ENCODE measurements at regions not wholly inside any gene's neighbourhood (a gene's known extent, or its start where the extent isn't known, plus 50 kb on each side); places are given as distances from the start of the nearest gene placed in this dataset.
"Not testable (repeated sequence)": the region's sequence is repeated elsewhere in the genome, so short reads cannot be mapped to it uniquely, and the experiment has no call there.

DNA sequence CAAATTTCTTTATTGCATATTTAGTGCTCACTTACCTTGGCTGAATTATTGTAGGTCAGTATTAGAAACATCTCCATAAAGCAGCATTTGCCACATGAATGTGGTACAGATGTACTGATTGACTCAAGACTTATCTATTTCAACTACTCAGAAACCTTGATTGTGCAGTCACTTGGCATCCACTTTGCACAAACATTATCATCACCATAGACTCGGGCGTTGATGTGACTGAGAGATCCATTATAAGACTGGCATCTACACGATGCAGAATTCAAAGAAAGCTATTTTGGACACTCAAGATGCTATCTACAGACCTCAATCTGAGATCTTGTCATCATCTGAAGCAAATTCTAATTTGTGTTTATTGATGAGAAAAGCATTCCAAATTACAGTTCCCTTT is 102.8 kb upstream of the USP25 start:
- H3K36me3 ChIP-seq, result no peaks in the 10 kb centered on the region
- no peak overlapping the region for H3K27ac ChIP-seq
- H3K4me3 ChIP-seq (ENCODE audit: low read depth, low read length), result no peak overlapping the region
- H3K27me3 ChIP-seq (ENCODE audit: insufficient read depth, low read depth, severe bottlenecking), result no peaks in the 10 kb centered on the region
- TF ChIP-seq, protein P1, sequence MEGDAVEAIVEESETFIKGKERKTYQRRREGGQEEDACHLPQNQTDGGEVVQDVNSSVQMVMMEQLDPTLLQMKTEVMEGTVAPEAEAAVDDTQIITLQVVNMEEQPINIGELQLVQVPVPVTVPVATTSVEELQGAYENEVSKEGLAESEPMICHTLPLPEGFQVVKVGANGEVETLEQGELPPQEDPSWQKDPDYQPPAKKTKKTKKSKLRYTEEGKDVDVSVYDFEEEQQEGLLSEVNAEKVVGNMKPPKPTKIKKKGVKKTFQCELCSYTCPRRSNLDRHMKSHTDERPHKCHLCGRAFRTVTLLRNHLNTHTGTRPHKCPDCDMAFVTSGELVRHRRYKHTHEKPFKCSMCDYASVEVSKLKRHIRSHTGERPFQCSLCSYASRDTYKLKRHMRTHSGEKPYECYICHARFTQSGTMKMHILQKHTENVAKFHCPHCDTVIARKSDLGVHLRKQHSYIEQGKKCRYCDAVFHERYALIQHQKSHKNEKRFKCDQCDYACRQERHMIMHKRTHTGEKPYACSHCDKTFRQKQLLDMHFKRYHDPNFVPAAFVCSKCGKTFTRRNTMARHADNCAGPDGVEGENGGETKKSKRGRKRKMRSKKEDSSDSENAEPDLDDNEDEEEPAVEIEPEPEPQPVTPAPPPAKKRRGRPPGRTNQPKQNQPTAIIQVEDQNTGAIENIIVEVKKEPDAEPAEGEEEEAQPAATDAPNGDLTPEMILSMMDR (IDR thresholded peaks at IDR 0.05; ENCODE audit: low read depth, low read length), result no peak
- no peak for DNase-seq
- H3K9me3 ChIP-seq (ENCODE audit: severe bottlenecking), result no peaks in the 10 kb centered on the region

DNA sequence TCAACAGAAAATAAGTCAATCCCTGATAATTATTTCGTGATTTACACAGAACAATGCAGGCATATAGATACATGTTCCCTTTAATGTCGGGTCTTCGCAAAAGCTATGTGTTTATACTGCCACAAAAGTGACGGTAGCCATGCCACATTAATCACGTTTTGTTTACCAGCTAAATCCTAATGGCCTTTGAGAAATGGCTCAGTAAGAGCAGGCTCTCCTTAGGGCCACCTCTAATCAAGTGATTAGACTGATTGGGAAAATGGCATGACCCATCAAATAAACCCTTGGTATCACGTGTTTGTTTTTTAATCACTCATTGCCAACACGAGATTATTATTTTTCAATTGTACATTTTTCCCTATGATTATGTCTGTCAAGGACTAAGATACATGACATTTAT is 102.0 kb upstream of the USP25 start:
- no peaks in the 10 kb centered on the region for H3K9me3 ChIP-seq (ENCODE audit: severe bottlenecking)
- H3K27me3 ChIP-seq (ENCODE audit: insufficient read depth, low read depth, severe bottlenecking), result no peaks in the 10 kb centered on the region
- H3K27ac ChIP-seq, result no peak overlapping the region
- no peaks in the 10 kb centered on the region for H3K36me3 ChIP-seq
- TF ChIP-seq, protein P1 (IDR thresholded peaks at IDR 0.05; ENCODE audit: low read depth, low read length), result no peak
- no peak overlapping the region for H3K4me3 ChIP-seq (ENCODE audit: low read depth, low read length)
- DNase-seq, result no peak

DNA sequence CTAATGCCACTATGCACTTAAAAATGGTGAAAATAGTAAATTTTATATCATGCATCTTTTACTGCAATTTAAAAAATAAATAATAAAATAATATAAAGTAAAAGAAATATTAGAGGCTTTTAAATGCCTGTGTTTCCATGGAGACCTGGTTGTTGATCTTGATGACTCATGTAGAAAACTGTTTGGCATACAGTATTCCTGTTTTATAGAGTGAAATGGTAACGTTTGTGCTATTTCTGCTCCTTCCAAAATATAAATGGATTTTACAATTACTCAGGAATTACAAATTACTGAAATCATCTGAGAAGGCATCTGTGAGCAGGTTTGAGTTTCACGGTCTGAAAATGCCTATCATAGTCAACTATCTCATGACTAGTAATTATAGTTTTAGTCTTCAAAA is 98.4 kb upstream of the USP25 start:
- Histone ChIP-seq H3K36me3 (no peaks in the 10 kb centered on the region), H3K9me3 (ENCODE audit: severe bottlenecking) (no peaks in the 10 kb centered on the region), H3K27ac (no peak overlapping the region), H3K27me3 (ENCODE audit: insufficient read depth, low read depth, severe bottlenecking) (no peaks in the 10 kb centered on the region), H3K4me3 (ENCODE audit: low read depth, low read length) (no peak overlapping the region)
- no peak for DNase-seq
- TF ChIP-seq, protein P1 (IDR thresholded peaks at IDR 0.05; ENCODE audit: low read depth, low read length), result no peak

DNA sequence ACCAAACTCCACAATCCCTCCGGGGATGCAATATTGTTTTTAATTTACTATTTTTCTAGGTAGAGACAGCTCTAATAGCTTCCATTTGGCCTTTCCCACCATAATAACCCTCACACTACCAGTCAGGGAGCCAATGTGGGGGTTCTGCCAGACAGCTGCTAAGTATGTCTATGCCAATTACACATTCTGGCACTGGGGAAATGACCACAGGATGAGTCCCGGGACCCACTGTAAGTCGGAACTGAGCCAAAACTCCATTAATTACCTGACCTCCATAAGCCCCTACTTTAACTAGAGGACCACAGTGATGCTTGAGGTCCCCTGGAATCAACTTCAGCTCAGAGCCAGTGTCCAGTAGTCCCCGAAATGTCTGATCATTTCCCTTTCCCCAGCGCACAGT is 95.2 kb upstream of the USP25 start:
- DNase-seq, result not testable (repeated sequence)

DNA sequence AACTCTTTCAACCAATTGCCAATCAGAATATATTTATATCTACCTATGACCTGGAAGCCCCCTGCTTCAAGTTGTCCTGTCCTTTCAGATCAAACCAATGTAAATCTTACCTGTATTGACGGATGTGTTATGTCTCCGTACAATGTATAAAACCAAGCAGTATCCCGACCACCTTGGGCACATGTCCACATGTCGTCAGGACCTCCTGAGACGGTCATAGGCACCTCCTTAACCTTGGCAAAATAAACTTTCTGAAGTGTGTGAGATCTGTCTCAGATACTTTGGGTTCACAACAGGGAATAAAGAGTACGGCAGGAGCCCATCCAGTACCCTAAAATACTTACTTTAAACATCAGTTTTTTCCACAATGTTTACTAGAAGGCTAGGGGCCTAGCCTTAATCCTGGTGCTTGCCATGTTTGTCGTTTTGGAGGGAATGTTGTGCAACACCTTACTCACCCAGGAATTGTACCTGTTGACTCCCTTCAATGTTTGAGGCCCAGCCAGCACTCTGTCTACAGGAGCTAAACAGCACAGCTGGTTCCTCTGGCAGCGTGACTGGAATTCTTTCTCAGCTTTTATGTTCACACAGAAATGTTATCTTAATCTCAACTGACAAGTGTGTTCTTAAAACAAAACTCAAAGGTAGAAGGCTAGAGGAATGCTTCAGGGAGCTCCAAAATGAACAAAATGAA is 90.8 kb upstream of the USP25 start:
- no peaks in the 10 kb centered on the region for H3K9me3 ChIP-seq (ENCODE audit: severe bottlenecking)
- H3K27ac ChIP-seq, result no peak overlapping the region
- H3K27me3 ChIP-seq (ENCODE audit: insufficient read depth, low read depth, severe bottlenecking), result no peaks in the 10 kb centered on the region
- H3K4me3 ChIP-seq (ENCODE audit: low read depth, low read length), result no peak overlapping the region
- H3K36me3 ChIP-seq, result no peaks in the 10 kb centered on the region
- DNase-seq, result no peak
- TF ChIP-seq, protein P1 (IDR thresholded peaks at IDR 0.05; ENCODE audit: low read depth, low read length), result no peak

More for the DNA sequence above, 95.2 kb upstream of the USP25 start:
- not testable (repeated sequence) for H3K4me3 ChIP-seq (ENCODE audit: low read depth, low read length); H3K27me3 ChIP-seq (ENCODE audit: insufficient read depth, low read depth, severe bottlenecking); H3K27ac ChIP-seq; H3K36me3 ChIP-seq; H3K9me3 ChIP-seq (ENCODE audit: severe bottlenecking)

DNA sequence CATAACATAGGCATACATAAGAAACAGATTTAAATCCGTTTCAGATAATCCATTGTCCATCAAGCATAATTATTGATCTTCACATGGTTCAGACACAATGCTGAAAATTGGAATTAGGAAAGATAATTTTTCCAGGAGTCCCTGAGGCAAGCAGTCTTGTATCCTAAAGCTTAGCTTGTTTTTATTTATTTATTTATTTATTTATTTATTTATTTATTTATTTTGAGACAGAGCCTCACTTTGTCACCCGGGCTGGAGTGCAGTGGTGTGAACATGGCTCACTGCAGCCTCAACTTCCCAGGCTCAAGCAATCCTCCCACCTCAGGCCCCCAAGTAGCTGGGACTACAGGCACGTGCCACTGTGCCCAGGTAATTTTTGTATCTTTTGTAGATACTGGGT is 89.7 kb upstream of the USP25 start:
- H3K27me3 ChIP-seq (ENCODE audit: insufficient read depth, low read depth, severe bottlenecking); H3K36me3 ChIP-seq; DNase-seq; H3K9me3 ChIP-seq (ENCODE audit: severe bottlenecking); H3K4me3 ChIP-seq (ENCODE audit: low read depth, low read length); H3K27ac ChIP-seq: not testable (repeated sequence)

DNA sequence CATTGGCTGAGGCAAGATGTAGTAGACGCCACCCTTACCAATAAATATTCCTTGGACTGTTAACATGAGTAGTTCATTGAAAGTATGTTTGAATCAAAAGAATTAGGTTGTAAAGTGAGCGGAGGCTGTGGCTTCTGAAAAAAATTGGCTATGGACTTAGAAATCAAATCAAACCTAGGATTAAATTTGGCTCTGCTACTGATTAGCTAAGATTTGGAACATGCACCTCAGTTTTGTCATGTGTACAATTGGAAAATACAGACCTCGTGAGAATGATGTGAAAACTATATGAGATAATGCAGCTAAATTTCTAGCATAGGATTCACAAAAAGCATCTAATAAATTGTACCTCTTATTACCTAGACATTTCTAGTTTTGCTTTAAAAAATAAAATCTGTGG is 85.3 kb upstream of the USP25 start:
- TF ChIP-seq, protein P1 (IDR thresholded peaks at IDR 0.05; ENCODE audit: low read depth, low read length), result no peak
- H3K27ac ChIP-seq, result no peak overlapping the region
- H3K9me3 ChIP-seq (ENCODE audit: severe bottlenecking), result no peaks in the 10 kb centered on the region
- H3K27me3 ChIP-seq (ENCODE audit: insufficient read depth, low read depth, severe bottlenecking), result no peaks in the 10 kb centered on the region
- H3K4me3 ChIP-seq (ENCODE audit: low read depth, low read length), result no peak overlapping the region
- no peak for DNase-seq
- no peaks in the 10 kb centered on the region for H3K36me3 ChIP-seq

All from WERI-Rb-1 (cell line).